GM23248 (cell line): ENCODE measurements at regions not wholly inside any gene's neighbourhood (a gene's known extent, or its start where the extent isn't known, plus 50 kb on each side); places are given as distances from the start of the nearest gene placed in this dataset.

Source experiments
- DNase-seq: peaks from one replicate; pipeline ENCODE4 v3.0.0-alpha.2; 2015
- H2AFZ ChIP-seq: fragments of 200-600 bp; sonication (generic); 2 replicates; pipeline ENCODE4 v1.6.1; 2016; ENCODE audit warnings: antibody characterized with exemption
- H3F3A ChIP-seq: fragments of 200-600 bp; sonication (generic); 2 replicates; pipeline ENCODE4 v1.6.1; 2016; ENCODE audit warnings: mild to moderate bottlenecking, antibody characterized with exemption, mixed run types; ENCODE audit not compliant: insufficient read depth
- H3K27ac ChIP-seq: fragments of 200-600 bp; sonication (generic); 2 replicates; pipeline ENCODE4 v1.5.1; 2016; ENCODE audit warnings: mild to moderate bottlenecking
- H3K27me3 ChIP-seq: fragments of 200-600 bp; sonication (generic); replicated peaks from 2 replicates; pipeline ENCODE4 v1.6.1; 2016; ENCODE audit warnings: mild to moderate bottlenecking; ENCODE audit not compliant: insufficient read depth
- H3K36me3 ChIP-seq: fragments of 200-600 bp; sonication (generic); 2 replicates; pipeline ENCODE4 v1.6.1; 2016; ENCODE audit warnings: low read depth, mild to moderate bottlenecking
- H3K4me1 ChIP-seq: fragments of 200-600 bp; sonication (generic); 2 replicates; pipeline ENCODE4 v1.6.1; 2016; ENCODE audit warnings: mild to moderate bottlenecking; ENCODE audit not compliant: insufficient read depth
- H3K4me2 ChIP-seq: fragments of 200-600 bp; sonication (generic); one replicate; pipeline ENCODE4 v1.6.1; 2016; ENCODE audit warnings: mild to moderate bottlenecking; ENCODE audit not compliant: unreplicated experiment
- H3K4me3 ChIP-seq: fragments of 200-600 bp; sonication (generic); 2 replicates; pipeline ENCODE4 v1.5.1; 2016; ENCODE audit warnings: mild to moderate bottlenecking
- H3K79me2 ChIP-seq: fragments of 200-600 bp; sonication (generic); 2 replicates; pipeline ENCODE4 v1.6.1; 2016; ENCODE audit warnings: mild to moderate bottlenecking; ENCODE audit not compliant: insufficient read depth
- H3K9ac ChIP-seq: fragments of 200-600 bp; sonication (generic); 2 replicates; pipeline ENCODE4 v1.6.1; 2016; ENCODE audit warnings: mild to moderate bottlenecking
- H3K9me2 ChIP-seq: fragments of 200-600 bp; sonication (generic); 2 replicates; pipeline ENCODE4 v1.6.1; 2016; ENCODE audit warnings: mixed run types, mild to moderate bottlenecking, moderate library complexity; ENCODE audit not compliant: insufficient read depth
- H3K9me3 ChIP-seq: fragments of 200-600 bp; sonication (generic); one replicate; pipeline ENCODE4 v1.6.1; 2017; ENCODE audit warnings: low read depth
- H4K20me1 ChIP-seq: fragments of 200-600 bp; sonication (generic); 2 replicates; pipeline ENCODE4 v1.6.0; 2016; ENCODE audit not compliant: insufficient read depth
- EZH2 ChIP-seq: fragments of 200-600 bp; sonication (generic); IDR thresholded peaks from 2 replicates; pipeline ENCODE4 v1.6.1; 2018; ENCODE audit warnings: antibody characterized with exemption, mild to moderate bottlenecking; ENCODE audit not compliant: insufficient read depth, poor library complexity, severe bottlenecking
- EZH2phosphoT487 ChIP-seq: fragments of 200-600 bp; sonication (generic); IDR thresholded peaks from 2 replicates; pipeline ENCODE4 v1.6.1; 2018; ENCODE audit warnings: antibody characterized with exemption, moderate library complexity, mild to moderate bottlenecking, low read depth; ENCODE audit not compliant: insufficient read depth
- WGBS, 2 experiments: methylation state at CpG; one replicate each; pipeline ENCODE4 v1.1.6; 2015 to 2017; ENCODE audit warnings: low lambda C conversion rate in 2 of 2, low coverage in 1 of 2; ENCODE audit errors: missing lambda C conversion rate in 2 of 2; 5-methylcytosine and 5-hydroxymethylcytosine counted together
- in situ Hi-C: fragments of 300-500 bp; cut with MboI; formaldehyde crosslinking; loops from 2 replicates; pipeline ENCODE4 v1.15.0; 2020

- no peaks in the 10 kb centered on the region for H3F3A ChIP-seq
- H3K9me3 ChIP-seq, result no peaks in the 10 kb centered on the region
- no peak overlapping the region for H2AFZ ChIP-seq
- 0% methylated on average over 2 of the region's 2 CpGs for WGBS, 2 experiments
- H3K36me3 ChIP-seq, result no peaks in the 10 kb centered on the region
- H4K20me1 ChIP-seq, result no peaks in the 10 kb centered on the region
- H3K27ac ChIP-seq, result no peak overlapping the region
- no peaks in the 10 kb centered on the region for H3K9me2 ChIP-seq
- in situ Hi-C loops, result no loop called here
- H3K27me3 ChIP-seq, result no peaks in the 10 kb centered on the region
- H3K4me1 ChIP-seq, result no peaks in the 10 kb centered on the region
- H3K4me3 ChIP-seq, result no peak overlapping the region
- TF ChIP-seq EZH2 (no peak), EZH2phosphoT487 (no peak)
- no peaks in the 10 kb centered on the region for H3K79me2 ChIP-seq
- no peak overlapping the region for H3K4me2 ChIP-seq
- H3K9ac ChIP-seq, result no peak overlapping the region
- DNase-seq, result no peak
Measured at GRCh38 chr10:124236136-124236535, 142.7 kb upstream of the CHST15 start.

- in situ Hi-C loops, result no loop called here
- 56 to 61% methylated on average over 5 of the region's 5 CpGs for WGBS, 2 experiments
- no peaks in the 10 kb centered on the region for H3K79me2 ChIP-seq
Measured at GRCh38 chr10:124235232-124235631, 141.8 kb upstream of the CHST15 start.

GRCh38 chr10:124233546-124234138 is 140.2 kb upstream of the CHST15 start:
- Histone ChIP-seq H4K20me1 (no peaks in the 10 kb centered on the region), H3K4me1 (no peaks in the 10 kb centered on the region), H3K79me2 (no peaks in the 10 kb centered on the region), H3K9me3 (no peaks in the 10 kb centered on the region), H3K4me2 (no peak overlapping the region), H3K27ac (no peak overlapping the region), H3K4me3 (no peak overlapping the region), H3K9ac (no peak overlapping the region), H3K36me3 (no peaks in the 10 kb centered on the region), H2AFZ (no peak overlapping the region), H3K27me3 (no peaks in the 10 kb centered on the region), H3F3A (no peaks in the 10 kb centered on the region), H3K9me2 (no peaks in the 10 kb centered on the region)
- no peak for DNase-seq
- in situ Hi-C loops, result no loop called here
- TF ChIP-seq EZH2 (no peak), EZH2phosphoT487 (no peak)
- 52 to 57% methylated on average over 15 to 19 of the region's 19 CpGs for WGBS, 2 experiments

More at GRCh38 chr10:124235232-124235631, 141.8 kb upstream of the CHST15 start:
- no peak overlapping the region for H3K27ac ChIP-seq
- no peaks in the 10 kb centered on the region for H4K20me1 ChIP-seq
- no peaks in the 10 kb centered on the region for H3K4me1 ChIP-seq
- no peaks in the 10 kb centered on the region for H3K36me3 ChIP-seq
- TF ChIP-seq EZH2phosphoT487, result no peak
- TF ChIP-seq EZH2, result no peak
- H3K9ac ChIP-seq, result no peak overlapping the region
- H3K9me2 ChIP-seq, result no peaks in the 10 kb centered on the region
- no peak for DNase-seq
- H2AFZ ChIP-seq, result no peak overlapping the region
- H3K4me2 ChIP-seq, result no peak overlapping the region
- no peaks in the 10 kb centered on the region for H3K27me3 ChIP-seq
- H3K4me3 ChIP-seq, result no peak overlapping the region
- H3K9me3 ChIP-seq, result no peaks in the 10 kb centered on the region
- no peaks in the 10 kb centered on the region for H3F3A ChIP-seq

- Histone ChIP-seq H3K9me3 (no peaks in the 10 kb centered on the region), H3K27me3 (no peaks in the 10 kb centered on the region), H2AFZ (no peak overlapping the region), H3K4me2 (no peak overlapping the region), H4K20me1 (no peaks in the 10 kb centered on the region), H3K79me2 (no peaks in the 10 kb centered on the region), H3K36me3 (no peaks in the 10 kb centered on the region), H3K4me3 (no peak overlapping the region), H3K9me2 (no peaks in the 10 kb centered on the region), H3K4me1 (no peaks in the 10 kb centered on the region), H3F3A (no peaks in the 10 kb centered on the region), H3K27ac (no peak overlapping the region), H3K9ac (no peak overlapping the region)
- DNase-seq, result no peak
- in situ Hi-C loops, result no loop called here
- TF ChIP-seq EZH2, result no peak
- TF ChIP-seq EZH2phosphoT487, result no peak
- WGBS, 2 experiments, result 30 to 37% methylated on average over 16 of the region's 16 CpGs
Measured at GRCh38 chr10:124232686-124233545, 139.5 kb upstream of the CHST15 start.
